ENCODE measurements at regions not wholly inside any gene's neighbourhood (a gene's known extent, or its start where the extent isn't known, plus 50 kb on each side); places are given as distances from the start of the nearest gene placed in this dataset.

DNA sequence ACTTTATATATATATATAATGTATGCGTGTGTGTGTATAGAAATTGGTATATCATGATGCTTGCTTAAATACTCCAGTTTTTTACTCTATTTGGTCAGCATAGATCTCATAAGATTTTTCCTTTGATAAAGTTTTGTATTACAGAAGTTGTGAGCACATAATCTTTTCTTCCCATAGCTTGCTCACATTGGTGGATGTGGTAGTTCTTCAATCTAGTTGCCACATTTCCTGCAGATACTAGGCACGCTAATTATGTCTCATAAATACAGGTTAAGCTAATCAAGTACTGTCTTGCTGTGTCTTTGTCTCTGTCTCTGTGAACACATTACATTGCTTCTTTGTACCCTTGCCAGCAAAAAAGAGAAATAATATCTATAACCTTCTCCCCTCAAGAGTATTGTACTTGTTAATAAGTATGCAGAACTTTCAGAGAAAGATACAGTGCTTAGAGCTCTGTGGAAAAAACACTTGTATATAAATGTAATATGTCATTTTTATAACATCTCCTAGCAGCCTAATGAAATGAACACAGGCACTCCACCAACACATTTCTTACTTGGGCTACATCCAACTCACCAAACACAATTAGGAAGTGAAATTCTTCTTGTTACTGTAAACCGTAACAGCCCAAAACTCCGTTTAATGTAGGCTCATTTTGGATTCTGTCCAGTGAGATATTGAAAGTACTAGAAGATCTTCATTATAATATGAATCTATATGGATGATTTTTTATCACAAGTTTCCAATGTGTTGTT is 306.7 kb upstream of the SLC8A1 start:
- Histone ChIP-seq H3K4me1 (peaks cover 0 to 9% (median 0%) of the 10 kb centered on the region in 4 donors), H3K27me3 (no peaks in the 10 kb centered on the region), H3K9me3 (no peaks in the 10 kb centered on the region), H3K27ac (no peak overlapping the region), H3K4me3 (no peak overlapping the region), H3K36me3 (no peaks in the 10 kb centered on the region)
- peak in 1 of 2 donors; percentile 45 for DNase-seq
- TF ChIP-seq EP300 (IDR thresholded peaks at IDR 0.05) (no peak), POLR2A (IDR thresholded peaks at IDR 0.05) (no peak), POLR2AphosphoS5 (IDR thresholded peaks at IDR 0.05) (no peak)
- TF ChIP-seq, protein P1, sequence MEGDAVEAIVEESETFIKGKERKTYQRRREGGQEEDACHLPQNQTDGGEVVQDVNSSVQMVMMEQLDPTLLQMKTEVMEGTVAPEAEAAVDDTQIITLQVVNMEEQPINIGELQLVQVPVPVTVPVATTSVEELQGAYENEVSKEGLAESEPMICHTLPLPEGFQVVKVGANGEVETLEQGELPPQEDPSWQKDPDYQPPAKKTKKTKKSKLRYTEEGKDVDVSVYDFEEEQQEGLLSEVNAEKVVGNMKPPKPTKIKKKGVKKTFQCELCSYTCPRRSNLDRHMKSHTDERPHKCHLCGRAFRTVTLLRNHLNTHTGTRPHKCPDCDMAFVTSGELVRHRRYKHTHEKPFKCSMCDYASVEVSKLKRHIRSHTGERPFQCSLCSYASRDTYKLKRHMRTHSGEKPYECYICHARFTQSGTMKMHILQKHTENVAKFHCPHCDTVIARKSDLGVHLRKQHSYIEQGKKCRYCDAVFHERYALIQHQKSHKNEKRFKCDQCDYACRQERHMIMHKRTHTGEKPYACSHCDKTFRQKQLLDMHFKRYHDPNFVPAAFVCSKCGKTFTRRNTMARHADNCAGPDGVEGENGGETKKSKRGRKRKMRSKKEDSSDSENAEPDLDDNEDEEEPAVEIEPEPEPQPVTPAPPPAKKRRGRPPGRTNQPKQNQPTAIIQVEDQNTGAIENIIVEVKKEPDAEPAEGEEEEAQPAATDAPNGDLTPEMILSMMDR (IDR thresholded peaks at IDR 0.05), result no peak
- intact Hi-C loops (cut with DNase I; ENCODE audit: low total_unique reads), result no loop called here
- 40 to 46% (median 40%) methylated on average over 4 of the region's 4 CpGs for WGBS, 5 donors

DNA sequence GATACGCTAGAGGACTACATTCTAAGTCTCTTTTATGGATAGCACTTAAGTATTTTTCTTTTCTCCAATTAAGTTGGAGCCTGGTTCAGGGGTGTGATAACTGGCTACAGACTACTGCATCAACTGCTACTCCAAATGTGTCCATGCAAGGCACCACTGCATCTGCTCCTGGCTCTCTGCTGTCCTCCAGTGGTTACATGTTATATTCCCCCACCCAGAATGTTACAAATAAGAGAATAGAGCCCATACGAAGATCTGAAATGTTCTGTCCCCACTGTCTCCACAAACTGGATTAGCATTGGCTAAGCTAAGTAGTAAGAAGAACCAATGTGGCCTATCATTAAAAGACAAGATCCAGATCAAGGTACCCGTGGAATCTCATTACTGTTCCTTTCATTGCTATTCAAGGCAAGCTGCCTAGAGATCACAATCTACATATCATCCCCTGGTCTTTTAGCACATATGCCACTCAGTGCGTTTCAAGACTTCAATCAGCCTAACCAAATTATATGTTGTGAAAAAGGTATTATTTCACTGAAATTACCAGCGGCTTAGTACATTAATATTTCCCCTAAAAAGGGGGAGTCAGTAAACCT is 308.3 kb upstream of the SLC8A1 start:
- 38 to 52% (median 52%) methylated on average over 5 of the region's 5 CpGs for WGBS, 5 donors
- Histone ChIP-seq H3K27ac (no peak overlapping the region), H3K4me3 (no peak overlapping the region), H3K9me3 (no peaks in the 10 kb centered on the region), H3K4me1 (peaks cover 0 to 9% (median 0%) of the 10 kb centered on the region in 4 donors), H3K27me3 (no peaks in the 10 kb centered on the region), H3K36me3 (no peaks in the 10 kb centered on the region)
- TF ChIP-seq EP300 (IDR thresholded peaks at IDR 0.05), result no peak
- TF ChIP-seq POLR2AphosphoS5 (IDR thresholded peaks at IDR 0.05), result no peak
- TF ChIP-seq, protein P1 (IDR thresholded peaks at IDR 0.05), result peak in 5 of 7 experiments; percentile 24 to 64 (median 45)
- TF ChIP-seq POLR2A (IDR thresholded peaks at IDR 0.05), result no peak
- DNase-seq, result peak in 1 of 2 donors; percentile 55
- intact Hi-C loops (cut with DNase I; ENCODE audit: low total_unique reads), result no loop called here

DNA sequence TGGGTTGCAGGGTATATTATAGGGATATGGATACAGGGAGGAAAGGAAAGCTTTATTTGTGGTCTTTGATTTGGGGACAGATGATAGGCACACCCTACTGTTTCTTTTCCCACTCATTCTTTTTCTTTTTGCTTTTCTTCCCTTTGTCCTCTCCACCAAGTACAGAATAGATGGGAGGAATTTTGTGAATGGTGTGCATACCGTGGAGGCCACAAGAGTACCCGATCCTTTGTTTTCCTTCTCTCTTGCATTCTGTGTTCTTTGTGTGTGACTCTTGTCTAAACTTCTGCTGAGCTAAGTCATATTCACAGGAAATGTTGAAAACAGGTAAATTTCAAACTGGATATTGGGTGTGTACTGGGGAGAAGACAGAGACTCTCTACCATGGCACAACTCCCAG is 321.4 kb upstream of the SLC8A1 start:
- no peak overlapping the region for H3K4me3 ChIP-seq
- no peak overlapping the region for H3K27ac ChIP-seq
- H3K9me3 ChIP-seq, result no peaks in the 10 kb centered on the region
- WGBS, 5 donors, result 70 to 92% (median 85%) methylated on average over 2 of the region's 2 CpGs
- intact Hi-C loops (cut with DNase I; ENCODE audit: low total_unique reads), result no loop called here
- TF ChIP-seq, protein P1 (IDR thresholded peaks at IDR 0.05), result no peak
- TF ChIP-seq EP300 (IDR thresholded peaks at IDR 0.05) (no peak), POLR2AphosphoS5 (IDR thresholded peaks at IDR 0.05) (no peak), POLR2A (IDR thresholded peaks at IDR 0.05) (no peak)
- no peaks in the 10 kb centered on the region for H3K27me3 ChIP-seq
- H3K36me3 ChIP-seq, result no peaks in the 10 kb centered on the region
- DNase-seq, result no peak
- no peaks in the 10 kb centered on the region for H3K4me1 ChIP-seq

DNA sequence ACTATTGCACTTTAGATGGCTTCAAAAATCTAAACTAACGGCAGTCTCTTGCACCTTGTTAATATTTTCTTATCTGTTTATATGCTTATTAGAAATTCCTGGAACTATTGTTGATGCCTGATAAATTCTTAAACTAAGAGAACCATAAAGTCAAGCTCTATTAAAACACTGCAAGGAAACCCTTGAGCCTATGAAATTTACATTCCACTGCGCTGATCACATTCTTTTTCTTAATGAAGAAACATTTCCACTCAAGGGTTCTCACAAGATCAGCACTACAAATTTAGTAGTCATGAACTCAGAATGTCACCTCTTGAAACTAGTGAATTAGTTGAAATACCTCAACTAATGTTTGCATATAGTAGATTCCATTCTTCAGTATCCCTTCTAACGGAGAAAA is 331.8 kb upstream of the SLC8A1 start:
- intact Hi-C loops (cut with DNase I; ENCODE audit: low total_unique reads), result no loop called here
- Histone ChIP-seq H3K27me3 (no peaks in the 10 kb centered on the region), H3K36me3 (no peaks in the 10 kb centered on the region), H3K27ac (no peak overlapping the region), H3K4me3 (no peak overlapping the region), H3K9me3 (no peaks in the 10 kb centered on the region), H3K4me1 (no peaks in the 10 kb centered on the region)
- whole genome bisulfite sequencing, 5 donors, result 70 to 83% (median 79%) methylated on average over 3 of the region's 3 CpGs
- no peak for DNase-seq
- TF ChIP-seq, protein P1 (IDR thresholded peaks at IDR 0.05), result no peak
- TF ChIP-seq POLR2AphosphoS5 (IDR thresholded peaks at IDR 0.05), result no peak
- no peak for TF ChIP-seq POLR2A (IDR thresholded peaks at IDR 0.05)
- no peak for TF ChIP-seq EP300 (IDR thresholded peaks at IDR 0.05)

Measured in stomach (tissue), 8 donors.